K562 (cell line): ENCODE measurements at regions not wholly inside any gene's neighbourhood (a gene's known extent, or its start where the extent isn't known, plus 50 kb on each side); places are given as distances from the start of the nearest gene placed in this dataset.

Experiments
- ATAC-seq: fragments of 200-7000 bp; cut with Tn5 transposase; 3 replicates; pipeline ENCODE4 v1.9.1; 2020; ENCODE audit warnings: moderate library complexity
- BruUV-seq: library from RNA; stranded (reverse); fragments of 400-500 nt; replicated peaks from 2 replicates; lab custom pipeline; 2021; lab: Mats Ljungman, UMichigan
- CTCF ChIA-PET: fragments of 300-600 bp; formaldehyde crosslinking; extraction: SDS; loops from one replicate; lab custom pipeline; 2021; ENCODE audit warnings: low intra/inter-chr PET ratio; lab: Yijun Ruan, JAX
- POLR2A ChIA-PET: fragments of 300-600, 350-650 bp; sonication (Branson Sonifier 250); formaldehyde crosslinking; extraction: SDS; loops from one replicate; lab custom pipeline; 2021; ENCODE audit warnings: antibody characterized with exemption, inconsistent platforms; lab: Yijun Ruan, JAX
- DNase-seq, 4 experiments: peaks; one replicate each; pipeline versions ENCODE4 v3.0.0 to v3.0.0-alpha.2; 2011 to 2018; ENCODE audit warnings: low spot score in 3 of 4, mixed read lengths in 3 of 4; ENCODE audit errors: extremely low read depth in 1 of 4
- FAIRE-seq: peaks from 2 replicates; lab custom pipeline; 2011; peaks lifted over from hg19 to GRCh38; lab: Jason Lieb, UNC
- H2AFZ ChIP-seq: 2 replicates; pipeline ENCODE4 v1.6.0; 2011; ENCODE audit warnings: low read depth, low read length, control low read depth, inconsistent platforms
- H3K27ac ChIP-seq: fragments of 200-600 bp; 3 replicates; pipeline ENCODE4 v1.8.0; 2011; ENCODE audit warnings: low read depth, mild to moderate bottlenecking, control low read depth, inconsistent platforms, low read length, moderate library complexity, mixed read lengths; ENCODE audit errors: extremely low read depth
- H3K27me3 ChIP-seq, 2 experiments: fragments of 300-600 bp in 1 of 2; 2 replicates in 1 of 2; 3 replicates in 1 of 2; pipeline versions ENCODE4 v1.6.0 to v1.8.0; 2011; ENCODE audit warnings: inconsistent platforms in 2 of 2, low read length in 2 of 2, mild to moderate bottlenecking in 1 of 2, mixed read lengths in 1 of 2, moderate library complexity in 1 of 2; ENCODE audit not compliant: control insufficient read depth in 2 of 2, insufficient read depth in 2 of 2
- H3K36me3 ChIP-seq: fragments of 300-600 bp; 3 replicates; pipeline ENCODE4 v1.8.0; 2011; ENCODE audit warnings: mild to moderate bottlenecking, low read length, inconsistent platforms; ENCODE audit not compliant: control insufficient read depth, insufficient read depth
- H3K4me1 ChIP-seq, 2 experiments: fragments of 200-600 bp in 1 of 2; replicated peaks in 1 of 2; 2 replicates in 1 of 2; 3 replicates in 1 of 2; pipeline versions ENCODE4 v1.5.1 to v1.8.0; 2011; ENCODE audit warnings: inconsistent platforms in 2 of 2, low read length in 2 of 2, mild to moderate bottlenecking in 1 of 2, mixed read lengths in 1 of 2, moderate library complexity in 1 of 2; ENCODE audit not compliant: control insufficient read depth in 2 of 2, insufficient read depth in 2 of 2
- H3K4me2 ChIP-seq: 2 replicates; pipeline ENCODE4 v1.6.1; 2011; ENCODE audit warnings: low read length, control low read depth, inconsistent platforms, mixed read lengths; ENCODE audit not compliant: insufficient read depth
- H3K4me3 ChIP-seq: fragments of 200-600 bp; sonication (generic), shearing (Covaris generic); 2 replicates; pipeline ENCODE4 v1.5.1; 2016; ENCODE audit warnings: control low read depth, inconsistent platforms
- H3K79me2 ChIP-seq: fragments of 200-600 bp; 3 replicates; pipeline ENCODE4 v1.8.0; 2011; ENCODE audit warnings: low read length, inconsistent platforms; ENCODE audit not compliant: control insufficient read depth, insufficient read depth
- H3K9ac ChIP-seq, 2 experiments: 2 replicates each; pipeline versions ENCODE4 v1.6.0 to v1.6.1; 2011; ENCODE audit warnings: low read depth in 2 of 2, low read length in 2 of 2, control low read depth in 1 of 2, inconsistent platforms in 1 of 2, mild to moderate bottlenecking in 1 of 2, mixed read lengths in 1 of 2; ENCODE audit not compliant: insufficient read depth in 1 of 2
- H3K9me1 ChIP-seq: one replicate; pipeline ENCODE4 v1.6.0; 2011; ENCODE audit warnings: inconsistent platforms, mild to moderate bottlenecking, low read length, moderate library complexity; ENCODE audit not compliant: control insufficient read depth, insufficient read depth
- H3K9me3 ChIP-seq: replicated peaks from 2 replicates; pipeline ENCODE4 v1.5.1; 2011; ENCODE audit warnings: low read depth, low read length, inconsistent platforms; ENCODE audit not compliant: control insufficient read depth, insufficient read depth
- H4K20me1 ChIP-seq: replicated peaks from 2 replicates; pipeline ENCODE4 v1.6.1; 2011; ENCODE audit warnings: low read length, inconsistent platforms, mixed read lengths; ENCODE audit not compliant: control insufficient read depth, insufficient read depth
- FOXJ2 ChIP-seq: fragments of 200-800 bp; sonication (Bioruptor generic); IDR thresholded peaks from 2 replicates; pipeline ENCODE4 v1.6.1; 2016; ENCODE audit warnings: missing genetic modification characterization, missing compliant biosample characterization
- FOXP4 ChIP-seq: sonication (generic); formaldehyde crosslinking; IDR thresholded peaks from 2 replicates; pipeline ENCODE4 v1.8.0; 2022; ENCODE audit warnings: mild to moderate bottlenecking, missing genetic modification reagents, borderline replicate concordance
- MTA3 ChIP-seq: fragments of 450-650 bp; formaldehyde crosslinking; IDR thresholded peaks from 2 replicates; pipeline ENCODE4 v1.6.1; 2017; ENCODE audit warnings: mild to moderate bottlenecking, borderline replicate concordance
- WGBS: fragments of 100-300 bp; shearing (Covaris generic); methylation state at CpG from one replicate; pipeline ENCODE4 v1.1.6; 2016; ENCODE audit warnings: low coverage, mixed read lengths; ENCODE audit not compliant: insufficient coverage; ENCODE audit errors: missing lambda C conversion rate; 5-methylcytosine and 5-hydroxymethylcytosine counted together
- in situ Hi-C: fragments of 300-500 bp; cut with MboI; formaldehyde crosslinking; loops from 4 replicates; pipeline ENCODE4 v1.15.0; 2018; ENCODE audit warnings: inconsistent platforms, mixed read lengths
- intact Hi-C: fragments of 100-400 bp; cut with micrococcal nuclease; formaldehyde crosslinking; loops from 2 replicates; pipeline ENCODE4 v1.14.2; 2022

- POLR2A ChIA-PET = interaction anchor here (0.6 kb wide), 1 partner anchor 13 kb away, joined by 4 read pairs; no protein-coding TSS in a partner anchor
- no peak for FAIRE-seq
These were observed 74.1 kb upstream of the NAA20 start for GRCh38 chr20:19943061-19943521.

More at GRCh38 chr20:19943061-19943521, 74.1 kb upstream of the NAA20 start:
- H3K79me2 ChIP-seq = no peaks in the 10 kb centered on the region
- CTCF ChIA-PET = no interaction called here
- no peaks in the 10 kb centered on the region for H3K9me1 ChIP-seq
- no peak overlapping the region for H3K9ac ChIP-seq
- ATAC-seq (no peak), DNase-seq (no peak)
- intact Hi-C loops = no loop called here
- H3K36me3 ChIP-seq = no peaks in the 10 kb centered on the region
- no TSS peak for BruUV-seq
- H3K27me3 ChIP-seq = peaks cover 0 to 8% of the 10 kb centered on the region in 2 experiments; a peak in 1 of 5 replicates
- no peaks in the 10 kb centered on the region for H3K9me3 ChIP-seq
- H2AFZ ChIP-seq = no peak overlapping the region
- H4K20me1 ChIP-seq = no peaks in the 10 kb centered on the region
- H3K27ac ChIP-seq = no peak overlapping the region
- no peak overlapping the region for H3K4me3 ChIP-seq
- in situ Hi-C loops = no loop called here
- H3K4me2 ChIP-seq = no peak overlapping the region
- 0% methylated on average over 6 of the region's 7 CpGs for WGBS
- no peak for TF ChIP-seq FOXP4 (CRISPR knock-in tag)
- TF ChIP-seq FOXJ2 (tag) = peak; percentile 75; the same call in 1 of the 2 replicates
- no peak for TF ChIP-seq MTA3
- H3K4me1 ChIP-seq = 0 out of 5 replicates have a peak, but pooled peaks cover 0 to 2% of the 10 kb centered on the region in 2 experiments
